Glutamatergic neuron (in vitro differentiated cells): ENCODE measurements at regions not wholly inside any gene's neighbourhood (a gene's known extent, or its start where the extent isn't known, plus 50 kb on each side); places are given as distances from the start of the nearest gene placed in this dataset.
"Not testable (repeated sequence)": the region's sequence is repeated elsewhere in the genome, so short reads cannot be mapped to it uniquely, and the experiment has no call there.

Experiments
- DNase-seq: peaks from one replicate; pipeline ENCODE4 v3.0.0; 2022
- H3K27ac Mint-ChIP-seq: one replicate; pipeline ENCODE4 v1.8.0; 2020; ENCODE audit warnings: mild to moderate bottlenecking, mixed read lengths, inconsistent platforms; ENCODE audit not compliant: unreplicated experiment
- H3K27me3 Mint-ChIP-seq: one replicate; pipeline ENCODE4 v1.8.0; 2020; ENCODE audit warnings: mild to moderate bottlenecking, moderate library complexity, mixed read lengths, inconsistent platforms; ENCODE audit not compliant: unreplicated experiment
- H3K36me3 Mint-ChIP-seq: one replicate; pipeline ENCODE4 v1.8.0; 2020; ENCODE audit warnings: mild to moderate bottlenecking, mixed read lengths, inconsistent platforms; ENCODE audit not compliant: unreplicated experiment
- H3K4me1 Mint-ChIP-seq: one replicate; pipeline ENCODE4 v1.8.0; 2020; ENCODE audit warnings: mild to moderate bottlenecking, low read depth, mixed read lengths, inconsistent platforms; ENCODE audit not compliant: unreplicated experiment
- H3K4me3 Mint-ChIP-seq: one replicate; pipeline ENCODE4 v1.8.0; 2020; ENCODE audit warnings: mild to moderate bottlenecking, mixed read lengths, inconsistent platforms; ENCODE audit not compliant: unreplicated experiment
- H3K9me3 Mint-ChIP-seq: one replicate; pipeline ENCODE4 v1.8.0; 2020; ENCODE audit warnings: mild to moderate bottlenecking, moderate library complexity, mixed read lengths, inconsistent platforms; ENCODE audit not compliant: unreplicated experiment
- CTCF ChIP-seq: fragments of 200-600 bp; sonication (generic); IDR thresholded peaks from one replicate; pipeline ENCODE4 v1.5.0; 2021; ENCODE audit not compliant: partially characterized antibody, unreplicated experiment

GRCh38 chr12:18887368-18887767 is 149.4 kb downstream of the CAPZA3 start:
- Mint-ChIP-seq H3K4me1 (peaks cover 12% of the 10 kb centered on the region), H3K9me3 (peaks cover 4% of the 10 kb centered on the region), H3K36me3 (peaks cover 8% of the 10 kb centered on the region), H3K4me3 (no peak overlapping the region), H3K27me3 (peaks cover 5% of the 10 kb centered on the region), H3K27ac (no peak overlapping the region)
- TF ChIP-seq CTCF = no peak
- DNase-seq = no peak

DNA sequence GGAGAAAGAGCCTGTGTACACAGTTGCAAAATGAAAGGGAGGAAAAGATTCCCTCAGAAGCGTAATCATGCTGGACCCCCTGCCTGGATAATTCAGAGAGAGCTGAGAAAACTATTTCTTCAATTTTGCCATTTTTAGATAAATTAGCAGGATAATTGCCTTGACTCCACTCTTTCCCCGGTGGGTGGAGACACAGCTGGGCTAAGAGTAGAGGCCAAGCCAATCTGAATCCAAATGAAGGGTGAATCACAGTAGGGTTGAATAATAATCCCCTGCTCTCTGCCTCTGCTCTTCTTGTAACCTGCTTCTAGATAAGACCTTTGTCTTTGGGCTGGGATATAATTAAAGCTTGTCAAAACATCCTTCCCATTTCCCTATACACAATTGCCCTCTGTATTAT is 150.1 kb downstream of the CAPZA3 start:
- H3K27me3 Mint-ChIP-seq = peaks cover 5% of the 10 kb centered on the region
- DNase-seq = no peak
- peak overlapping the region; percentile 53 for H3K27ac Mint-ChIP-seq
- H3K36me3 Mint-ChIP-seq = peaks cover 15% of the 10 kb centered on the region
- peaks cover 12% of the 10 kb centered on the region for H3K4me1 Mint-ChIP-seq
- H3K4me3 Mint-ChIP-seq = no peak overlapping the region
- TF ChIP-seq CTCF = no peak
- peaks cover 4% of the 10 kb centered on the region for H3K9me3 Mint-ChIP-seq

DNA sequence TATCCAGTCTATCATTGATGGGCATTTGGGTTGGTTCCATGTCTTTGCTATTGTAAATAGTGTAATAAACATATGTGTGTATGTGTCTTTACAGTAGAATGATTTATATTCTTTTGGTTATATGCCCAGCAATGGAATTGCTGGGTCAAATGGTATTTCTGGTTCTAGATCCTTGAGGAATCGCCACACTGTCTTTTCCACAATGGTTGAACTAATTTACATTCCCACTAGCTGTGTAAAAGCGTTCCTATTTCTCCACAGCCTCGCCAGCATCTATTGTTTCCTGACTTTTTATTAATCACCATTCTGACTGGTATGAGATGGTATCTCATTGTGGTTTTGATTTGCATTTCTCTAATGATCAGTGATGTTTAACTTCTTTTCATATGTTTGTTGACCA is 152.7 kb downstream of the CAPZA3 start:
- Mint-ChIP-seq H3K9me3 (peaks cover 11% of the 10 kb centered on the region), H3K36me3 (peaks cover 36% of the 10 kb centered on the region), H3K4me1 (peaks cover 22% of the 10 kb centered on the region)
- not testable (repeated sequence) for H3K4me3 Mint-ChIP-seq, H3K27ac Mint-ChIP-seq, DNase-seq, H3K27me3 Mint-ChIP-seq

- no peak for TF ChIP-seq CTCF
- Mint-ChIP-seq H3K27me3 (peaks cover 13% of the 10 kb centered on the region), H3K4me3 (peak overlapping the region; percentile 7), H3K27ac (peak overlapping the region; percentile 75), H3K36me3 (peaks cover 47% of the 10 kb centered on the region), H3K4me1 (peaks cover 31% of the 10 kb centered on the region), H3K9me3 (peaks cover 17% of the 10 kb centered on the region)
- no peak for DNase-seq
Observed at GRCh38 chr12:18895540-18895939, 157.6 kb downstream of the CAPZA3 start.

- H3K27me3 Mint-ChIP-seq = peaks cover 13% of the 10 kb centered on the region
- TF ChIP-seq CTCF = no peak
- peak overlapping the region; percentile 99 for H3K27ac Mint-ChIP-seq
- H3K4me3 Mint-ChIP-seq = peak overlapping the region; percentile 7
- H3K36me3 Mint-ChIP-seq = peaks cover 47% of the 10 kb centered on the region
- peak; percentile 98 for DNase-seq
- peaks cover 31% of the 10 kb centered on the region for H3K4me1 Mint-ChIP-seq
- H3K9me3 Mint-ChIP-seq = peaks cover 17% of the 10 kb centered on the region
Observed at GRCh38 chr12:18895946-18896345, 158.0 kb downstream of the CAPZA3 start.

GRCh38 chr12:18897823-18898222 is 159.9 kb downstream of the CAPZA3 start:
- DNase-seq = no peak
- Mint-ChIP-seq H3K4me3 (no peak overlapping the region), H3K36me3 (peaks cover 34% of the 10 kb centered on the region), H3K9me3 (peaks cover 13% of the 10 kb centered on the region), H3K27ac (peak overlapping the region; percentile 34), H3K27me3 (peaks cover 8% of the 10 kb centered on the region), H3K4me1 (peaks cover 31% of the 10 kb centered on the region)
- TF ChIP-seq CTCF = no peak
